ENCODE measurements at regions not wholly inside any gene's neighbourhood (a gene's known extent, or its start where the extent isn't known, plus 50 kb on each side); places are given as distances from the start of the nearest gene placed in this dataset.
"Not testable (repeated sequence)": the region's sequence is repeated elsewhere in the genome, so short reads cannot be mapped to it uniquely, and the experiment has no call there.

DNA sequence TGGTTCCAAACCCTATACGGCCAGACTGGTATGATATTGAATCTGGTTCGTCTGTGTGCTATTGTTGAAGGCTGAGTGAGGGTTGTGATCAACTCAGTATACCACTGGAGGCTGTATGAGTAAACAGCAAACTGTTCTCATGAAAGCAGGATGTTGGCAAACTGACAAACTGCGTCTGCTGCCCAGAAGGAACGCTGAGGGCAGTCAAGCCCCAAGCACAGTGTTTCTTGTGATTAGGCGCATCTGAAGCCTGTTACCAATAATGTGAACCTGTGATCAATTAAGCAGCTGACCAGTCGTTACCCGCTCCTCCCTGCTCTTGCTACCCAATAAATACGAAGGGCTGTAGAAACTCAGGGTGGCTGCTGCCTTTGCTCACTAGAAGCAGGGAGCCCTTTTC lies 90.0 kb upstream of the METAP2 start:
- DNase-seq (ENCODE audit: low read depth in 2 of 2) = peak; percentile 63 to 65
- TF ChIP-seq, protein P1, sequence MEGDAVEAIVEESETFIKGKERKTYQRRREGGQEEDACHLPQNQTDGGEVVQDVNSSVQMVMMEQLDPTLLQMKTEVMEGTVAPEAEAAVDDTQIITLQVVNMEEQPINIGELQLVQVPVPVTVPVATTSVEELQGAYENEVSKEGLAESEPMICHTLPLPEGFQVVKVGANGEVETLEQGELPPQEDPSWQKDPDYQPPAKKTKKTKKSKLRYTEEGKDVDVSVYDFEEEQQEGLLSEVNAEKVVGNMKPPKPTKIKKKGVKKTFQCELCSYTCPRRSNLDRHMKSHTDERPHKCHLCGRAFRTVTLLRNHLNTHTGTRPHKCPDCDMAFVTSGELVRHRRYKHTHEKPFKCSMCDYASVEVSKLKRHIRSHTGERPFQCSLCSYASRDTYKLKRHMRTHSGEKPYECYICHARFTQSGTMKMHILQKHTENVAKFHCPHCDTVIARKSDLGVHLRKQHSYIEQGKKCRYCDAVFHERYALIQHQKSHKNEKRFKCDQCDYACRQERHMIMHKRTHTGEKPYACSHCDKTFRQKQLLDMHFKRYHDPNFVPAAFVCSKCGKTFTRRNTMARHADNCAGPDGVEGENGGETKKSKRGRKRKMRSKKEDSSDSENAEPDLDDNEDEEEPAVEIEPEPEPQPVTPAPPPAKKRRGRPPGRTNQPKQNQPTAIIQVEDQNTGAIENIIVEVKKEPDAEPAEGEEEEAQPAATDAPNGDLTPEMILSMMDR (IDR thresholded peaks at IDR 0.05; ENCODE audit: low read depth, low read length) = peak; percentile 3
- H3K4me3 ChIP-seq (replicated peaks in 1 of 2; ENCODE audit: low read depth in 2 of 2, low read length in 2 of 2) = not testable (repeated sequence)

DNA sequence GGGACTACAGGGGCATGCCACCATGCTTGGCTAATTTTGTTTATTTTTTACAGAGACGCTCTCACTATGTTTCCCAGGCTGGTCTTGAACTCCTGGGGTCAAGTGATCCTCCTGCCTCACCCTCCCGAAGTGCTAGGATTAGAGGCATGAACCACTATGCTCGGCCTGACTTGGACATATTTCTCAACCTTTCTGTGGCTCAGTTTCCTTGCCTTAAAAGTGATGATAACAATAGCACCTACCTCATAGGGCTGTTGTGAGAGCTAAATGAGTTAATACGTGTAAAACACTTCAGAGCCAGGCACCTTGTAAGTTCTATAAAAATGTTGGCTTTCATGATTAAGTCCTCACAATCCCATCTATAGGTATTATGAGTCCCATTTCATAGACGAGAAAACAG lies 89.2 kb upstream of the METAP2 start:
- no peak overlapping the region for H3K4me3 ChIP-seq (replicated peaks in 1 of 2; ENCODE audit: low read depth in 2 of 2, low read length in 2 of 2)
- TF ChIP-seq, protein P1 (IDR thresholded peaks at IDR 0.05; ENCODE audit: low read depth, low read length) = no peak
- DNase-seq (ENCODE audit: low read depth in 2 of 2) = no peak

DNA sequence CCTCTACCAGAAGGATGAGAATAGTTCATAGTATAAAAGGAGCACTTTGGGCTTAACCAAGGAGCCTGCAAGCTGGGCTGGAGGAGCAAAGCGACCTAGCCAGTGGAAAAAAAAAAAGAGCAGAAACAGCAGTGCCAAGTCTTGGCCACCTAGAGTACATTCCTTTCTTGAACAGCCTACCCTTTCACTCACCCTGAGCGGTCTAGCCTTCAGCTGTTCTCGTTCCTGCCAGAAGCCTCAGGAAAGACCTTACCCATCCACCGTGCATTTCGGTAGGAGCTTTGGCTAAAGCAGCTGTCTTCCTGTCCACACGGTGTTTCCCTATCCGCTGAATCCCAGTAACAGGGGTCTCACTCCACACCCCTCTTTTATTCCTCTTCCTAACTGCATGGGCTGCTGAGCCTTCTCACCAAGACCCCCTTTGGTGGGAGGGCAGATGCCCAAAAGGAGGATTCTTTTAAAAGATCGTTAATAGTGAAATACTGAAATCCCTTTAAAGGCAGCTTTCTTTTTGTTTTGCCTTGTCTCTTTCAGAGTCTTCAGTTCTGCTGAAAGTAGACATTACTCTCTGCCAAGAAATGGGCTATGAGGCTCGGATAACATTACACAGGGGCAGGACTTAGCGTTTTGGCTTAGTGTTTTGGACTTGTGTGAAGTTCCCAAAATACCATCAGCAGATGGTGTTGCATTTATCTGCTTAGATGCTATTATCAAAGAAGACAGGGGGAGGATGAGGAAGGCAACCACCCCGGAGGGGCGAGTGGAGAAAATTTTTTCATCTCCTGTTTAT lies 88.5 kb upstream of the METAP2 start:
- TF ChIP-seq, protein P1 (IDR thresholded peaks at IDR 0.05; ENCODE audit: low read depth, low read length) = no peak
- DNase-seq (ENCODE audit: low read depth in 2 of 2) = peak; percentile 63 to 79
- H3K4me3 ChIP-seq (replicated peaks in 1 of 2; ENCODE audit: low read depth in 2 of 2, low read length in 2 of 2) = peak overlapping the region; percentile 30 to 36

DNA sequence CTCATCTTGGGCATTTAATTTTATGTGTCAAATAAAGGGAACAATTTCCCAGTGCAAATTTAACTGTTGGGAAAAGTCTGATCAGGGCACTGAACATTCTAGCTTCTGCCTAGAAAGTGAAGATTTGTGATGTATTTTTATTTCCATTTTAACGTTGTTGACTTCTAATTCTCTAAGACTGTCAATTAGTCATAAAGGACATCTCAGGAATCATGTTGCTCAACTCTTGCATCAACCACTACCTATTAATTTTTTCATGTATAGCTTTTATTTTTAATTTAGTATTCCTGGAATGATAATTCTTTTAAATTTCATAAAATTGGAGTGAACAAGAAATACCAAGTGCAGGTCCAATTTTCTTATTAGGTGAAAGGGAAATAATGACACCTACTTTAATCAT lies 87.9 kb upstream of the METAP2 start:
- DNase-seq (ENCODE audit: low read depth in 2 of 2) = peak; percentile 10 to 47
- no peak overlapping the region for H3K4me3 ChIP-seq (replicated peaks in 1 of 2; ENCODE audit: low read depth in 2 of 2, low read length in 2 of 2)
- TF ChIP-seq, protein P1 (IDR thresholded peaks at IDR 0.05; ENCODE audit: low read depth, low read length) = no peak

DNA sequence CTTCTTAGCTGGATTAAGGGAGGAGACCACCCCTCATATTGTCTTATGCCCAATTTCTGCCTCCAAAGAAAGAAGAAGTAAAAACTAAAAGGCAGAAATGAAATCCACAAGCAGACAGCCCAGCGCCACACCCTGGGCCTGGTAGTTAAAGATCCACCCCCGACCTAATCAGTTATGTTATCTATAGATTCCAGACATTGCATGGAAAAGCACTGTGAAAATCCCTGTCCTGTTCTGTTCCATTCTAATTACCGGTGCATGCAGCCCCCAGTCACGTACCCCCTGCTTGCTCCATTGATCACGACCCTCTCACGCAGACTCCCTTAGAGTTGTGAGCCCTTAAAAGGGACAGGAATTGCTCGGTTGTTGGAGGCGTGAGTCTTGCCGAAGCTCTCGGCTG lies 85.7 kb upstream of the METAP2 start:
- DNase-seq (ENCODE audit: low read depth in 2 of 2); H3K4me3 ChIP-seq (replicated peaks in 1 of 2; ENCODE audit: low read depth in 2 of 2, low read length in 2 of 2): not testable (repeated sequence)

DNA sequence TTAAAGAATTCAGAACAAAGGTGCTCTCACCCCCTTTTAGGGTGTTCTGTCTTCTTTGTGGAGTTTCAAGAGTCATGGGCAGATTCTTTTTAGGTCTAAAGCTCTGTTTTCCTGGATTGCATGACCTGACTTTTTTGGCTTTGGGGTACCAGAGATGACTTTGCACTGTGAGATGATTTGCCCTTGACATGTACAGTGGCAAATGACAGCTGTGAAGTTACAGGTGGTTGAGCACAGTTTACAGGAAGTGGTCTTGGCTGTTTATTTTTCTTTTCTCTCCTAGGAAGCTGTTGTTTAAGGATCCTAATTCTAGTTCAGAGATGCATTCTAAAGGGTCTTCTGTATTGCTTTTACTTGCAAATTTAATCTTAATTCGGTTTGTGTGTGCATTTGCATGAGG lies 83.8 kb upstream of the METAP2 start:
- TF ChIP-seq, protein P1 (IDR thresholded peaks at IDR 0.05; ENCODE audit: low read depth, low read length) = no peak
- H3K4me3 ChIP-seq (replicated peaks in 1 of 2; ENCODE audit: low read depth in 2 of 2, low read length in 2 of 2) = no peak overlapping the region
- DNase-seq (ENCODE audit: low read depth in 2 of 2) = no peak

DNA sequence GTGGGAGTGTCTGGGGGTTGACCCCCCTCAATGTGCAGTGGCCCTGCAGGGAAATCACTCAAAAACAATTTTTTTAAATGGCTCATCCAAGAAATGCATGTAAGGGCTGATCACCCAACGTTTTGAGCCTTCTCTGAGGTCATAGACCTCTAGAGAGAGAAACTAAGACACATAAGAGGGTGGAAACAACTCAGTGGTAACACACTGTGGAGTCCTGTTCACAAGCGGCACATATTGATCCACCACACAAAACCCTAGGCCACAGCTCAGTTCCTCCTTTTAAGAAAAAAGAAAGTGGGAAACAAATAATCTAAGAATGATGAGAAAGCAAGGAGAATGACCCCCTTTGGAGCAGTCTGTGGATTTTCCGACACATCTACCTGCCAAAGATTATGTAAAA lies 83.0 kb upstream of the METAP2 start:
- no peak for DNase-seq (ENCODE audit: low read depth in 2 of 2)
- TF ChIP-seq, protein P1 (IDR thresholded peaks at IDR 0.05; ENCODE audit: low read depth, low read length) = no peak

More for the DNA sequence above, 83.0 kb upstream of the METAP2 start:
- H3K4me3 ChIP-seq (replicated peaks in 1 of 2; ENCODE audit: low read depth in 2 of 2, low read length in 2 of 2) = no peak overlapping the region

Data from cardiac fibroblast (primary cell).